H1 (cell line): ENCODE measurements at regions not wholly inside any gene's neighbourhood (a gene's known extent, or its start where the extent isn't known, plus 50 kb on each side); places are given as distances from the start of the nearest gene placed in this dataset.

Source experiments
- CTCF ChIA-PET: fragments of 300-600 bp; sonication (Branson Sonifier 250); formaldehyde crosslinking; loops from one replicate; lab custom pipeline; 2021; ENCODE audit not compliant: partially characterized antibody; lab: Charles Lee
- POLR2A ChIA-PET: fragments of 300-600 bp; sonication (Branson Sonifier 250); formaldehyde crosslinking; loops from one replicate; lab custom pipeline; 2021; ENCODE audit warnings: inconsistent platforms; ENCODE audit not compliant: partially characterized antibody; lab: Charles Lee
- DNase-seq, 2 experiments: peaks; one replicate each; pipeline versions ENCODE4 v3.0.0 to v3.0.0-alpha.2; 2010 to 2022; ENCODE audit warnings: low spot score in 2 of 2, low read depth in 1 of 2, mixed read lengths in 1 of 2
- FAIRE-seq: peaks from 2 replicates; lab custom pipeline; 2011; peaks lifted over from hg19 to GRCh38; lab: Jason Lieb, UNC
- H2AFZ ChIP-seq: 2 replicates; pipeline ENCODE4 v1.8.1; 2012; ENCODE audit warnings: low read length, inconsistent platforms
- H2AK5ac ChIP-seq: 2 replicates; pipeline ENCODE4 v1.6.1; 2013; ENCODE audit warnings: low read depth, low read length
- H2BK120ac ChIP-seq: replicated peaks from 2 replicates; pipeline ENCODE3; 2013; ENCODE audit warnings: low read depth, low read length, inconsistent platforms
- H2BK12ac ChIP-seq: 2 replicates; pipeline ENCODE4 v1.6.1; 2013; ENCODE audit warnings: low read depth, low read length
- H2BK15ac ChIP-seq: 2 replicates; pipeline ENCODE4 v1.6.1; 2013; ENCODE audit warnings: low read length
- H2BK20ac ChIP-seq: 2 replicates; pipeline ENCODE4 v1.6.1; 2013; ENCODE audit warnings: low read length
- H2BK5ac ChIP-seq: 2 replicates; pipeline ENCODE4 v1.6.1; 2013; ENCODE audit warnings: low read depth, low read length
- H3K14ac ChIP-seq: 2 replicates; pipeline ENCODE4 v1.6.1; 2013; ENCODE audit warnings: inconsistent platforms; ENCODE audit not compliant: insufficient read length
- H3K18ac ChIP-seq: 2 replicates; pipeline ENCODE4 v1.6.1; 2013; ENCODE audit warnings: low read length; ENCODE audit errors: extremely low read depth
- H3K23ac ChIP-seq: 2 replicates; pipeline ENCODE4 v1.6.1; 2013; ENCODE audit warnings: inconsistent platforms; ENCODE audit not compliant: insufficient read length
- H3K23me2 ChIP-seq: 2 replicates; pipeline ENCODE4 v1.6.1; 2013; ENCODE audit warnings: low read depth, low read length
- H3K27ac ChIP-seq: 2 replicates; pipeline ENCODE4 v1.6.1; 2011; ENCODE audit warnings: low read depth, low read length, inconsistent platforms
- H3K27me3 ChIP-seq, 4 experiments: replicated peaks in 1 of 4; 1 replicate in 1 of 4; 2 replicates in 3 of 4; pipeline versions ENCODE4 v1.6.1 to v1.8.1; 2011 to 2013; ENCODE audit warnings: low read length in 3 of 4, mild to moderate bottlenecking in 3 of 4, inconsistent platforms in 2 of 4, mixed read lengths in 2 of 4, moderate library complexity in 1 of 4; ENCODE audit not compliant: control insufficient read depth in 3 of 4, insufficient read depth in 3 of 4; ENCODE audit errors: extremely low read depth in 1 of 4
- H3K36me3 ChIP-seq, 4 experiments: 2 replicates each; pipeline versions ENCODE4 v1.6.1 to v1.8.1; 2011 to 2013; ENCODE audit warnings: mild to moderate bottlenecking in 4 of 4, low read length in 3 of 4, moderate library complexity in 2 of 4, control low read depth in 1 of 4, inconsistent platforms in 1 of 4; ENCODE audit not compliant: insufficient read depth in 4 of 4, control insufficient read depth in 2 of 4
- H3K4ac ChIP-seq: replicated peaks from 2 replicates; pipeline ENCODE3; 2013; ENCODE audit warnings: low read length, low read depth, mixed read lengths, inconsistent platforms; ENCODE audit not compliant: insufficient read length
- H3K4me1 ChIP-seq, 4 experiments: replicated peaks in 1 of 4; 1 replicate in 1 of 4; 2 replicates in 3 of 4; pipeline versions ENCODE4 v1.6.1 to v1.8.1; 2011 to 2013; ENCODE audit warnings: low read length in 3 of 4, inconsistent platforms in 2 of 4, mixed read lengths in 1 of 4; ENCODE audit not compliant: insufficient read depth in 4 of 4, control insufficient read depth in 3 of 4
- H3K4me2 ChIP-seq, 2 experiments: 2 replicates each; pipeline versions ENCODE4 v1.6.1 to v1.8.1; 2011 to 2013; ENCODE audit warnings: low read depth in 2 of 2, low read length in 2 of 2, control low read depth in 1 of 2, inconsistent platforms in 1 of 2, mild to moderate bottlenecking in 1 of 2; ENCODE audit not compliant: insufficient read depth in 1 of 2
- H3K4me3 ChIP-seq, 4 experiments: fragments of 200-600, 300-600 bp in 1 of 4; sonication (generic), shearing (Covaris generic), sonication (Bioruptor Twin) in 1 of 4; 2 replicates each; pipeline versions ENCODE4 v1.5.1 to v1.8.1; 2011 to 2016; ENCODE audit warnings: low read length in 4 of 4, low read depth in 3 of 4, control low read depth in 2 of 4, inconsistent platforms in 2 of 4, mild to moderate bottlenecking in 2 of 4, mixed read lengths in 1 of 4, moderate library complexity in 1 of 4; ENCODE audit not compliant: insufficient read depth in 2 of 4; ENCODE audit errors: extremely low read depth in 1 of 4
- H3K56ac ChIP-seq: replicated peaks from 2 replicates; pipeline ENCODE3; 2013; ENCODE audit warnings: low read depth, mild to moderate bottlenecking, mixed read lengths, low read length, inconsistent platforms; ENCODE audit not compliant: insufficient read length
- H3K79me1 ChIP-seq: 2 replicates; pipeline ENCODE4 v1.6.1; 2013; ENCODE audit warnings: low read depth, low read length, control low read depth
- H3K79me2 ChIP-seq, 2 experiments: 2 replicates each; pipeline versions ENCODE4 v1.6.1 to v1.8.1; 2012 to 2013; ENCODE audit warnings: low read length in 2 of 2, mild to moderate bottlenecking in 2 of 2, inconsistent platforms in 1 of 2; ENCODE audit not compliant: insufficient read depth in 2 of 2, control insufficient read depth in 1 of 2
- H3K9ac ChIP-seq, 4 experiments: replicated peaks in 1 of 4; 1 replicate in 1 of 4; 2 replicates in 3 of 4; pipeline versions ENCODE4 v1.6.1 to v1.8.1; 2011 to 2013; ENCODE audit warnings: low read depth in 3 of 4, low read length in 3 of 4, control low read depth in 2 of 4, mild to moderate bottlenecking in 2 of 4, moderate library complexity in 2 of 4, inconsistent platforms in 1 of 4; ENCODE audit errors: extremely low read depth in 1 of 4
- H3K9me3 ChIP-seq, 2 experiments: 2 replicates each; pipeline versions ENCODE4 v1.6.1 to v1.8.1; 2012 to 2013; ENCODE audit warnings: mild to moderate bottlenecking in 2 of 2, moderate library complexity in 2 of 2, control low read depth in 1 of 2, inconsistent platforms in 1 of 2, low read depth in 1 of 2, low read length in 1 of 2, mixed read lengths in 1 of 2; ENCODE audit not compliant: insufficient read depth in 2 of 2
- H4K20me1 ChIP-seq, 2 experiments: replicated peaks in 1 of 2; 2 replicates each; pipeline versions ENCODE3 to v1.8.1; 2011 to 2013; ENCODE audit warnings: inconsistent platforms in 2 of 2, low read length in 2 of 2, mild to moderate bottlenecking in 1 of 2; ENCODE audit not compliant: insufficient read depth in 2 of 2, control insufficient read depth in 1 of 2
- H4K5ac ChIP-seq: 2 replicates; pipeline ENCODE4 v1.6.1; 2013; ENCODE audit warnings: low read length, low read depth, mixed read lengths, inconsistent platforms; ENCODE audit not compliant: insufficient read length
- H4K8ac ChIP-seq: 2 replicates; pipeline ENCODE4 v1.8.0; 2013; ENCODE audit warnings: mild to moderate bottlenecking, moderate library complexity, low read length, inconsistent platforms; ENCODE audit not compliant: insufficient read depth; ENCODE audit errors: extremely low read depth
- H4K91ac ChIP-seq: replicated peaks from 2 replicates; pipeline ENCODE3; 2013; ENCODE audit warnings: low read length, mixed read lengths, inconsistent platforms; ENCODE audit not compliant: insufficient read length
- BRCA1 ChIP-seq: IDR thresholded peaks from 2 replicates; pipeline ENCODE4 v1.6.1; 2012; ENCODE audit warnings: low read depth, low read length, improper control_type of control experiment
- CHD1 ChIP-seq: IDR thresholded peaks from 2 replicates; pipeline ENCODE4 v1.6.1; 2012; ENCODE audit warnings: low read depth, low read length, improper control_type of control experiment
- HDAC6 ChIP-seq: IDR thresholded peaks from one replicate; pipeline ENCODE4 v1.7.1; 2012; ENCODE audit warnings: low read depth, mild to moderate bottlenecking, inconsistent platforms, low read length, moderate library complexity
- POU5F1 ChIP-seq: IDR thresholded peaks from 2 replicates; pipeline ENCODE4 v1.6.1; 2011; ENCODE audit warnings: low read depth, mild to moderate bottlenecking, low read length, moderate library complexity
- RBBP5 ChIP-seq: IDR thresholded peaks from 2 replicates; pipeline ENCODE4 v1.7.1; 2012; ENCODE audit warnings: low read depth, mild to moderate bottlenecking, inconsistent platforms, low read length, moderate library complexity, borderline replicate concordance
- SAP30 ChIP-seq: fragments of 300-600 bp; sonication (generic); IDR thresholded peaks from 2 replicates; pipeline ENCODE4 v1.7.1; 2012; ENCODE audit warnings: low read length, moderate library complexity, mild to moderate bottlenecking, inconsistent platforms; ENCODE audit not compliant: insufficient read depth, insufficient replicate concordance
- SIRT6 ChIP-seq: IDR thresholded peaks from one replicate; pipeline ENCODE4 v1.7.1; 2012; ENCODE audit warnings: low read length, inconsistent platforms
- SP2 ChIP-seq: IDR thresholded peaks from 2 replicates; pipeline ENCODE4 v1.6.1; 2012; ENCODE audit warnings: mild to moderate bottlenecking, low read length, inconsistent platforms
- TAF1 ChIP-seq: IDR thresholded peaks from 2 replicates; pipeline ENCODE4 v1.6.1; 2011; ENCODE audit warnings: mild to moderate bottlenecking, low read depth, low read length
- YY1 ChIP-seq: IDR thresholded peaks from 2 replicates; pipeline ENCODE4 v1.6.1; 2011; ENCODE audit warnings: low read depth, mild to moderate bottlenecking, low read length
- WGBS, 2 experiments: shearing (Covaris generic) in 1 of 2; methylation state at CpG; one replicate each; pipeline versions ENCODE4 v1.1.6 to v1.1.7; 2013 to 2015; ENCODE audit warnings: low lambda C conversion rate in 2 of 2, mixed read lengths in 2 of 2, inconsistent platforms in 1 of 2, low coverage in 1 of 2, missing lambda C conversion rate in 1 of 2; ENCODE audit not compliant: insufficient replicate concordance in 2 of 2, insufficient coverage in 1 of 2, insufficient read length in 1 of 2; ENCODE audit errors: extremely low coverage in 1 of 2, missing lambda C conversion rate in 1 of 2; 5-methylcytosine and 5-hydroxymethylcytosine counted together

GRCh38 chr12:17609153-17609552 is 480.8 kb downstream of the RERGL start:
- Histone ChIP-seq H3K79me2 (no peaks in the 10 kb centered on the region), H2BK5ac (no peak overlapping the region), H3K4ac (no peak overlapping the region), H4K5ac (no peak overlapping the region), H3K56ac (no peak overlapping the region), H3K27ac (no peak overlapping the region), H4K91ac (no peak overlapping the region), H2AFZ (no peak overlapping the region), H2BK20ac (no peak overlapping the region), H3K23me2 (no peaks in the 10 kb centered on the region), H3K4me3 (no peak overlapping the region), H3K79me1 (no peaks in the 10 kb centered on the region), H4K20me1 (no peaks in the 10 kb centered on the region), H3K14ac (no peak overlapping the region), H2BK12ac (no peak overlapping the region), H3K9me3 (no peaks in the 10 kb centered on the region), H3K4me2 (no peak overlapping the region), H3K27me3 (no peaks in the 10 kb centered on the region), H3K9ac (no peak overlapping the region), H2AK5ac (no peak overlapping the region), H3K18ac (no peak overlapping the region), H3K4me1 (no peaks in the 10 kb centered on the region), H4K8ac (no peak overlapping the region), H2BK120ac (no peak overlapping the region), H2BK15ac (no peak overlapping the region), H3K23ac (no peak overlapping the region), H3K36me3 (no peaks in the 10 kb centered on the region)
- POLR2A ChIA-PET: no interaction called here
- FAIRE-seq (no peak), DNase-seq (no peak)
- CTCF ChIA-PET: interaction anchor here (0.7 to 1.4 kb wide), 2 partner anchors 8 to 383 kb away, joined by 3 read pairs; no protein-coding TSS in a partner anchor
- no peak for TF ChIP-seq CHD1
- no peak for TF ChIP-seq SIRT6
- no peak for TF ChIP-seq SP2
- no peak for TF ChIP-seq YY1
- TF ChIP-seq RBBP5: no peak
- TF ChIP-seq SAP30: no peak
- no peak for TF ChIP-seq POU5F1
- no peak for TF ChIP-seq TAF1
- TF ChIP-seq HDAC6: no peak
- TF ChIP-seq BRCA1: no peak
- WGBS, 2 experiments: 80% methylated on average over 1 of the region's 1 CpG; no CpG with 5 or more reads in 1 of the 2 experiments
